ENCODE measurements at regions not wholly inside any gene's neighbourhood (a gene's known extent, or its start where the extent isn't known, plus 50 kb on each side); places are given as distances from the start of the nearest gene placed in this dataset.

DNA sequence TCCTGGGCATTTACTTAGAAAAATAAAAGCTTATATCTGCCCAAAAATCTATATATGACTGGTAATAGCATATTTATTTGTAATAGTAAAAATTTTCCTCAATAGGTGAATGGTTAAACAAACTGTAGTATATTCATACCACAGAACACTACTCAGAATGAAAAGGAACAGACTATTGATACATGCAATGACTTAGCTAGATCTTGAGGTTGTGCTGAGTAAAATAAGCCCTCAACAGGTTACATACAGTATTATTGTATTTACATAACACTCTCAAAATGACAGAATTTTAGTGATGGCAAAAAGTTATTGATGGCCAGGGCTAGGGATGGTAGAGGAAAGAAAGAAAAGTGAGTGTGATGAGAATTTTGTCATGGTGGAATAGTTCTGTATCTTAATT lies 178.4 kb downstream of the BMP4 start:
- no peak for DNase-seq
- Histone ChIP-seq H3K36me3 (ENCODE audit: low read depth) (no peaks in the 10 kb centered on the region), H4K20me1 (ENCODE audit: insufficient read depth) (no peaks in the 10 kb centered on the region), H3K27me3 (ENCODE audit: insufficient read depth, low read depth) (no peaks in the 10 kb centered on the region), H3K79me2 (ENCODE audit: low read depth) (no peaks in the 10 kb centered on the region), H3K4me2 (no peak overlapping the region), H3K9me3 (ENCODE audit: insufficient read depth, low read depth) (no peaks in the 10 kb centered on the region), H3K4me3 (no peak overlapping the region), H3K9me2 (ENCODE audit: insufficient read depth) (no peaks in the 10 kb centered on the region), H3F3A (ENCODE audit: insufficient read depth, low read depth) (no peaks in the 10 kb centered on the region), H2AFZ (no peak overlapping the region), H3K4me1 (replicated peaks; ENCODE audit: insufficient read depth) (no peaks in the 10 kb centered on the region), H3K27ac (no peak overlapping the region)
- intact Hi-C loops (cut with micrococcal nuclease; ENCODE audit: unreplicated experiment), result no loop called here
- TF ChIP-seq, protein P1, sequence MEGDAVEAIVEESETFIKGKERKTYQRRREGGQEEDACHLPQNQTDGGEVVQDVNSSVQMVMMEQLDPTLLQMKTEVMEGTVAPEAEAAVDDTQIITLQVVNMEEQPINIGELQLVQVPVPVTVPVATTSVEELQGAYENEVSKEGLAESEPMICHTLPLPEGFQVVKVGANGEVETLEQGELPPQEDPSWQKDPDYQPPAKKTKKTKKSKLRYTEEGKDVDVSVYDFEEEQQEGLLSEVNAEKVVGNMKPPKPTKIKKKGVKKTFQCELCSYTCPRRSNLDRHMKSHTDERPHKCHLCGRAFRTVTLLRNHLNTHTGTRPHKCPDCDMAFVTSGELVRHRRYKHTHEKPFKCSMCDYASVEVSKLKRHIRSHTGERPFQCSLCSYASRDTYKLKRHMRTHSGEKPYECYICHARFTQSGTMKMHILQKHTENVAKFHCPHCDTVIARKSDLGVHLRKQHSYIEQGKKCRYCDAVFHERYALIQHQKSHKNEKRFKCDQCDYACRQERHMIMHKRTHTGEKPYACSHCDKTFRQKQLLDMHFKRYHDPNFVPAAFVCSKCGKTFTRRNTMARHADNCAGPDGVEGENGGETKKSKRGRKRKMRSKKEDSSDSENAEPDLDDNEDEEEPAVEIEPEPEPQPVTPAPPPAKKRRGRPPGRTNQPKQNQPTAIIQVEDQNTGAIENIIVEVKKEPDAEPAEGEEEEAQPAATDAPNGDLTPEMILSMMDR (conservative IDR thresholded peaks at IDR 0.05), result no peak
- TF ChIP-seq EZH2 (IDR thresholded peaks at IDR 0.05; ENCODE audit: low read depth), result no peak
- no TSS peak for BruUV-seq (replicated peaks)
- ChIA-PET POLR2A (ENCODE audit: unreplicated experiment) (interaction anchor here (0.6 kb wide), 1 partner anchor 17 kb away, joined by 3 read pairs; no protein-coding TSS in a partner anchor), CTCF (no interaction called here)

DNA sequence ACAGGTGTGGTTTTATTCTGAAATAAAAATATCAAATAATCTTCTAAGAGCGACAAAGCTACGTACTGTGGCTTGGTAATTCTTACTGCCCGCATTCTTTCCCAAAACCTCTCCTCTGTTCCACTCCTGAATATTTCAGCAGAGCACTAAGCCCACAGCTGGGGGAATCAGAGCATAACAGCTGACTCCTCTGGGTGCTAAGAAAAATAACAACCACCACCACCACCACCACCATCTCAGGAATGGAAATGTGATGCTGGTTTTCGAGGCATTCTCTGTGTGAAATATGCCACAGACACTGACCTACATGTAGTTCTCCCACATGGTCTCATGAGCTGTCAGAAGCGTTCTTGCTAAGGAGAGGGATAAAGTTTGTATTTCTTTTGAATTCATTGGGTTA lies 183.7 kb downstream of the BMP4 start:
- Histone ChIP-seq H3K79me2 (ENCODE audit: low read depth) (no peaks in the 10 kb centered on the region), H3K27me3 (ENCODE audit: insufficient read depth, low read depth) (no peaks in the 10 kb centered on the region), H3K36me3 (ENCODE audit: low read depth) (no peaks in the 10 kb centered on the region), H3K9me3 (ENCODE audit: insufficient read depth, low read depth) (no peaks in the 10 kb centered on the region), H2AFZ (no peak overlapping the region), H3K4me2 (no peak overlapping the region), H3K4me1 (replicated peaks; ENCODE audit: insufficient read depth) (no peaks in the 10 kb centered on the region), H3F3A (ENCODE audit: insufficient read depth, low read depth) (no peaks in the 10 kb centered on the region), H3K9me2 (ENCODE audit: insufficient read depth) (no peaks in the 10 kb centered on the region), H4K20me1 (ENCODE audit: insufficient read depth) (no peaks in the 10 kb centered on the region), H3K27ac (no peak overlapping the region), H3K4me3 (no peak overlapping the region)
- CTCF ChIA-PET, result interaction anchor here (0.6 kb wide), 1 partner anchor 200 kb away, joined by 6 read pairs; no protein-coding TSS in a partner anchor
- POLR2A ChIA-PET (ENCODE audit: unreplicated experiment), result no interaction called here
- no peak for TF ChIP-seq EZH2 (IDR thresholded peaks at IDR 0.05; ENCODE audit: low read depth)
- TF ChIP-seq, protein P1 (conservative IDR thresholded peaks at IDR 0.05), result no peak
- intact Hi-C loops (cut with micrococcal nuclease; ENCODE audit: unreplicated experiment), result no loop called here
- BruUV-seq (replicated peaks), result no TSS peak
- DNase-seq, result no peak

DNA sequence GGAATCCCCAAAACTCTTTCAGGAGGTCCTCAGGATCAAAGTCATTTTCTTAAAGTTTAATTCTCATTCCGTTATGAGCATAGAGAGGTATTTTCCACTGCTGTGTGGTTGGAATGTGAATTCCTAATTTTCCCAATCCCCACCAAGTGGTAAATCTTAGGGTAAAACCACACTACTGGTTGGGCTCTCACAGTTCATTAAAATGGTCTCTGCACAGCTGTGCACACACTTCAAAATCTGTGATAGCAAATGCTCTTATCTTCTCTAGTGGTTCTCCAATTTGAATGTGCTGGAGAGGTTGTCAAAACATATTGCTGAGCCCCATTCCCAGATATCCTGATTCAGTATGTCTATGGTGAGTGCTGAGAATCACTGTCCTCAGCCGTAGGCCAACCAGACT lies 189.1 kb downstream of the BMP4 start:
- TF ChIP-seq, protein P1 (conservative IDR thresholded peaks at IDR 0.05), result no peak
- no peak for TF ChIP-seq EZH2 (IDR thresholded peaks at IDR 0.05; ENCODE audit: low read depth)
- intact Hi-C loops (cut with micrococcal nuclease; ENCODE audit: unreplicated experiment), result no loop called here
- H3K27ac ChIP-seq, result no peak overlapping the region
- no peaks in the 10 kb centered on the region for H3F3A ChIP-seq (ENCODE audit: insufficient read depth, low read depth)
- no peaks in the 10 kb centered on the region for H4K20me1 ChIP-seq (ENCODE audit: insufficient read depth)
- no peaks in the 10 kb centered on the region for H3K36me3 ChIP-seq (ENCODE audit: low read depth)
- H3K9me3 ChIP-seq (ENCODE audit: insufficient read depth, low read depth), result no peaks in the 10 kb centered on the region
- H3K27me3 ChIP-seq (ENCODE audit: insufficient read depth, low read depth), result no peaks in the 10 kb centered on the region
- H3K79me2 ChIP-seq (ENCODE audit: low read depth), result no peaks in the 10 kb centered on the region
- H3K4me2 ChIP-seq, result no peak overlapping the region
- DNase-seq, result no peak
- H3K4me3 ChIP-seq, result no peak overlapping the region
- H3K9me2 ChIP-seq (ENCODE audit: insufficient read depth), result no peaks in the 10 kb centered on the region
- H3K4me1 ChIP-seq (replicated peaks; ENCODE audit: insufficient read depth), result no peaks in the 10 kb centered on the region
- BruUV-seq (replicated peaks), result no TSS peak
- POLR2A ChIA-PET (ENCODE audit: unreplicated experiment), result no interaction called here
- CTCF ChIA-PET, result no interaction called here
- H2AFZ ChIP-seq, result no peak overlapping the region
